ENCODE measurements at regions not wholly inside any gene's neighbourhood (a gene's known extent, or its start where the extent isn't known, plus 50 kb on each side); places are given as distances from the start of the nearest gene placed in this dataset.

- intact Hi-C loops (cut with micrococcal nuclease), result no loop called here
Measured at GRCh38 chr7:12120632-12121031, 90.5 kb upstream of the TMEM106B start.

- intact Hi-C loops (cut with micrococcal nuclease), result no loop called here
Measured at GRCh38 chr7:12123172-12123571, 87.9 kb upstream of the TMEM106B start.

- intact Hi-C loops (cut with micrococcal nuclease), result no loop called here
Measured at GRCh38 chr7:12124028-12124427, 87.1 kb upstream of the TMEM106B start.

GRCh38 chr7:12127455-12127854 is 83.6 kb upstream of the TMEM106B start:
- intact Hi-C loops (cut with micrococcal nuclease), result no loop called here

- intact Hi-C loops (cut with micrococcal nuclease), result no loop called here
Measured at GRCh38 chr7:12130609-12131008, 80.5 kb upstream of the TMEM106B start.

- intact Hi-C loops (cut with micrococcal nuclease), result no loop called here
Measured at GRCh38 chr7:12131122-12131521, 80.0 kb upstream of the TMEM106B start.

- intact Hi-C loops (cut with micrococcal nuclease), result no loop called here
Measured at GRCh38 chr7:12133865-12134264, 77.2 kb upstream of the TMEM106B start.

- intact Hi-C loops (cut with micrococcal nuclease), result no loop called here
Measured at GRCh38 chr7:12136523-12136922, 74.6 kb upstream of the TMEM106B start.

- intact Hi-C loops (cut with micrococcal nuclease), result no loop called here
Measured at GRCh38 chr7:12137283-12137682, 73.8 kb upstream of the TMEM106B start.

GRCh38 chr7:12138421-12138820 is 72.7 kb upstream of the TMEM106B start:
- intact Hi-C loops (cut with micrococcal nuclease), result no loop called here

GRCh38 chr7:12139416-12139815 is 71.7 kb upstream of the TMEM106B start:
- intact Hi-C loops (cut with micrococcal nuclease), result no loop called here

GRCh38 chr7:12146813-12147212 is 64.3 kb upstream of the TMEM106B start:
- intact Hi-C loops (cut with micrococcal nuclease), result no loop called here

GRCh38 chr7:12152196-12152918 is 58.7 kb upstream of the TMEM106B start:
- intact Hi-C loops (cut with micrococcal nuclease), result no loop called here

- intact Hi-C loops (cut with micrococcal nuclease), result no loop called here
Measured at GRCh38 chr7:12154119-12154518, 57.0 kb upstream of the TMEM106B start.

- intact Hi-C loops (cut with micrococcal nuclease), result no loop called here
Measured at GRCh38 chr7:12157517-12157916, 53.6 kb upstream of the TMEM106B start.

- intact Hi-C loops (cut with micrococcal nuclease), result no loop called here
Measured at GRCh38 chr7:12158334-12159060, 52.6 kb upstream of the TMEM106B start.

- intact Hi-C loops (cut with micrococcal nuclease), result no loop called here
Measured at GRCh38 chr7:12161146-12161545, 49.9 kb upstream of the TMEM106B start.
